HG03571 (cell line): ENCODE measurements at regions not wholly inside any gene's neighbourhood (a gene's known extent, or its start where the extent isn't known, plus 50 kb on each side); places are given as distances from the start of the nearest gene placed in this dataset.
"Not testable (repeated sequence)": the region's sequence is repeated elsewhere in the genome, so short reads cannot be mapped to it uniquely, and the experiment has no call there.

Source experiments
- ATAC-seq: cut with Tn5 transposase; IDR thresholded peaks from one replicate; pipeline ENCODE4 v1.9.1; 2021; ENCODE audit not compliant: unreplicated experiment

GRCh38 chr7:17437586-17437985 lies 139.1 kb downstream of the AHR start:
- ATAC-seq, result no peak

- ATAC-seq, result not testable (repeated sequence)
Observed at GRCh38 chr7:17440025-17440784, 141.8 kb downstream of the AHR start.

GRCh38 chr7:17440831-17441230 lies 142.4 kb downstream of the AHR start:
- ATAC-seq, result no peak

GRCh38 chr7:17441557-17441956 lies 143.1 kb downstream of the AHR start:
- no peak for ATAC-seq

- no peak for ATAC-seq
Observed at GRCh38 chr7:17444151-17444550, 145.7 kb downstream of the AHR start.

- no peak for ATAC-seq
Observed at GRCh38 chr7:17444673-17445072, 146.2 kb downstream of the AHR start.

GRCh38 chr7:17446340-17446739 lies 147.9 kb downstream of the AHR start:
- no peak for ATAC-seq

DNA sequence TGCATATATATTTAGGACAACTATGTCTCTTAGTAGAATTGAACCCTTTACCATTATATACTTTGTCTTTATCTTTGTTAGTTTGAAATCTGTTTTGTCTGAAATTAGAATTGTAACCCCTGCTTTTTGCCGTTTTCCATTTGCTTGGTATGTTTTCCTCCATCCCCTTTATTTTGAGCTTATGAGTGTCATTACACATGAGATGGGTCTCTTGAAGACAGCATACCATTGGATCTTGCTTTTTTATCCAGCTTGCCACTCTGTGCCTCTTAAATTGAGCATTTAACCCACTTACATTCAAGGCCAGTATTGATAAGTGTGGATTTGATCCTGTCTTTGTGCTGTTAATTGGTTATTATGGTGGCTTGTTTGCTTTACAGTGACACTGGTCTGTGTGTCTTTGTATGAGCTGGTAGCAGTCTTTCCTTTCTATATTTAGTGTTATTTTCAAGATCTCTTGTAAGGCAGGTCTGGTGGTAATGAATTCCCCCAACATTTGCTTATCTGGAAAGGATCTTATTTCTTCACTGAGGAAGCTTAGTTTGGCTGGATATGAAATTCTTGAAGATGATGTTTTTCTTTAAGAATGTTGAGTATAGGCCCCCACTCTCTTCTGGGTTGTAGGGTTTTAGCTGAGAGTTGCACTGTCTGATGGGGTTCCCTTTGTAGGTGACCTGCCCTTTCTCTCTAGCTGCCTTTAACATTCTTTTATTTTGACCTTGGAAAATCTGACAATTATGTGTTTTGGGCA lies 149.5 kb downstream of the AHR start:
- ATAC-seq, result no peak

GRCh38 chr7:17448479-17449423 lies 150.3 kb downstream of the AHR start:
- no peak for ATAC-seq

DNA sequence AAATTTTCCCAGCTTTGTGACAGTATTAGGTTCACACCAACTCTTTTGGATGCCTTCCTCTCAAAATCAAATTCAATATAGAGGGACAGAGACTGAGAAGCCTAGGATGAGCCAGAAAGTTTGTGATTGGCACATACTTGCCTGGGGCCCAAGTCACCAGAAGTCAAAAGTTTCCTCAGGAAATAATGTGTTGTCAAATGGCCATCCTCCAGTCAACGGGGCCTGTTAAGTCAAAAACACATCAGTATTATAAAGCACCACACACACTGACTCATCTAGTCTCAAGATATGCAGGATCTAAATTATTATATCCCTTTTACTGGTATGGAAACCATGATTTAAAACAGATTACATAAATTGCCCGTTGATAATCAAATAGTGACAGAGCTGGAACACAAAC lies 158.1 kb downstream of the AHR start:
- ATAC-seq, result no peak

GRCh38 chr7:17460001-17460400 lies 161.5 kb downstream of the AHR start:
- ATAC-seq, result no peak

DNA sequence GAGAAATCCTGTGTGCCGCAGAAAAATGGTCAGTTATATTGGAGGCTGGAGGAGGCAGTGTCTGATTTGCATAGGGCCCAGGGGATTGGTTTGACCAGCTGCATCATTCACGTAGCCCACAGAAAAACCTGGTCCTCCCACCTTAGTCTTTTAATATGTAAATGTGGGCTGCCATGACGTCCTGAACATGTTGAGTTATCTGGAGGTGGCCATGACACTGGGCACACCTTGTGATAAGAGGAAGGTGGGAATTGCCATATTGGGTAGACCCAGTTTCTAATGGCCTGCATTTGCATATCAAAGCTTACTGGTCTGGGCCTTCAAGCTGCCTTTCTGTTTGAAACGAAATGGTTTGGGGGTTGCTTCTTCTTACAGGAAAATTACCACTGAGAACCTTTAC lies 162.2 kb downstream of the AHR start:
- ATAC-seq, result no peak

DNA sequence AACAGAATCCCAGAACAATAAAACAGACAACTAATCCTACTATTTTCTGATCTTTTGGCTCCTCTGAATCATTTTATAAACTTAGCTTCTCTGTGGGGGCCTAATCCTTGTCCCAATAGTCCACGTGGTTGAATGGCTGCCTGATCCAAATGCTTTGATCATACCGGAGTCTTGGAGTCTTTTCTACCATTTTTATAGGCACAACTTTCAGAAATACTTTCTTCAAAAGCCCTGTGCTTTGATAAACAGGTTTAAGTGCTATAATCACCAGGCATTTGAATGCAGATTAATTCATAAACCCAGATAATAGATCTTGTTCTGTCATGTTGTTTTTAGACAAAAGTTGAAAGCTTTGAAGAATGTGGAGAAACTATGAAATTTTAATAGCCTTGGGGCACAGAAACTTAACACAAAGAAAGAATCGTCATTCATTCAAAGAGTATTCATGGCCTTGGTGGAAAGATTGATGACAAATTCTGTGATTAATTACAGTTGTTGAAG lies 163.7 kb downstream of the AHR start:
- ATAC-seq, result no peak

DNA sequence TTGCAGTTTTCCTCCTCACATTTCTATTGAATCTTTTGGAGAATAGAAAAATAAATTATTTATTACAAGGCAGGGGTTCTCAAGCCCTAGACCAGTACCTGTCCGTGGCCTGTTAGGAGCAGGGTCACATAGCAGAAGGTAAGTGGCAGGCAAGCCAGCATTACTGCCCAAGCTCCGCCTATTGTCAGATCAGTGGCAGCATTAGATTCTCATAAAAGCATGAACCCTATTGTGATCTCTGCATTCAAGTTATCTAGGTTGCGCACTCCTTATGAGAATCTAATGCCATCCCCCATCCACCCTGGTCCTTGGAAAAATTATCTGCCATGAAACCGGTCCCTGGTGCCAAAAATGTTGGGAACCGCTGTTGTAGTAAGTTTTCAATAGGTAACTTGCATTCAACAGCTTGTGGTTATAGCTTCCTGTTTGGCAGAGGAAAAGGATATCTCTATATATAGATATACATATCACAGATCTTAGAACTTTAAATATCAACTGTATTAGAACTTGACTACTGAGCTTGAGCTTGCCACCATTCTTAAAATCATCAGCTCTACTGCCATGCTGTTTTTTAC lies 165.1 kb downstream of the AHR start:
- no peak for ATAC-seq

DNA sequence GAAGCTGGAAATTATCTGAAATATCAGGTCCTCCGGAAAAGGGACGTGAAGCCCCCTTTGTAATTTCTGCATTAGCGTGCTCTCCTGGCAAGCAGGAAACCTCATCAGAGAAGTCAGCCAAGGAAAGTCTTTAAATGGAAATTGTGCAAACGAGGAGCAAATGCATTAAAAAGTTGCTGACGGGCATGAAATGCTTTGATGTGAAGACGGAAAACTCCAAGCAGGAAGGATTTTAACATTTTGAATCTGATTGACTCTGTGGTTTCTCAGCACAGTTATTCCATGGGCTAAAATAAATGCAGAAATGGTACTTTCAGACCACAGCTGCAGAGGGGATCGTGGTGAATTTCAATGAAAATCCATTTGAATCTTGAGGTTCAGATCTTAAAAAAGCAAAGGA lies 167.8 kb downstream of the AHR start:
- ATAC-seq, result no peak

DNA sequence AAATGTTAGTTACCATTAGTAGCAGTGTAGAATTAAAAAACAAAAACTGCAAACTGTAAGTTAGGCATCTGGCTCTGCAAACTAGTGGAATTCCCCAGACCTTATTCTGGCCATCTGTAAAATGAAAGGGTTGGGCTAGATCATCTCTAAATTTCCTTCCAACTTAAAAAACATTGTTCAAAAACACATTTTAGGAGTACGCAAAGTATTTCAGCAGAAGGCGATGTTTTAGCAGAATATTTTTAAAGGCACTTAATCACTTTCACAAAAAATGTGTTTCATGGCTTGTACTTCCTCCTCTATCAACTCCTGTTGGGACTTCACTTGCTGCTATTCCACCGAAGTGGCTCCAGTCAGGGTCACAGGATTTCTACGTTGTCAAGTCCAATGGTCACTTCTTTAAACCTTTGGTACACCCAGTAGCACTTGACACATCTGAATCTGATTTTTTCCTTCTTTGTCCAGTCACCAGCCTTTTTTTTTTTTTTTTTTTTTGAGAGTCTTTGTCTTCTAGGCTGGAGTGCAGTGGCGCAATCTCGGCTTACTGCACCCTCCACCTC lies 169.0 kb downstream of the AHR start:
- ATAC-seq, result no peak

DNA sequence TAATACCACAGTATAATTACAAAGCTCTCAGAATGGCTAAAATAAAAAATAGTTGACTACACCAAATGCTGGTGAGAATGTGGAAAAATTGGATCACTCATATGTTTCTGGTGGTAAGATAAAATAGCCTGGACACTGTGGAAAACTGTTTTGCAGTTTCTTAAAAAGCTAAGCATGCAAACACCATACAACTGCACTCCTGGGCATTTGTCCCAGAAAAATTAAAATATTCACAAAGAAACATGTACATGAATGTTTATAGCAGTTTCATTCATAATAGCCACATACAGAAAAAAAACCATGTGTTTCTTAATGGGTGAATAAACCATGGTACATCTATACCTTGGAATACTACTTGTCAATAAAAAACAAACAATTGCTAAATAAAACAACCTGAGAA lies 172.9 kb downstream of the AHR start:
- no peak for ATAC-seq

DNA sequence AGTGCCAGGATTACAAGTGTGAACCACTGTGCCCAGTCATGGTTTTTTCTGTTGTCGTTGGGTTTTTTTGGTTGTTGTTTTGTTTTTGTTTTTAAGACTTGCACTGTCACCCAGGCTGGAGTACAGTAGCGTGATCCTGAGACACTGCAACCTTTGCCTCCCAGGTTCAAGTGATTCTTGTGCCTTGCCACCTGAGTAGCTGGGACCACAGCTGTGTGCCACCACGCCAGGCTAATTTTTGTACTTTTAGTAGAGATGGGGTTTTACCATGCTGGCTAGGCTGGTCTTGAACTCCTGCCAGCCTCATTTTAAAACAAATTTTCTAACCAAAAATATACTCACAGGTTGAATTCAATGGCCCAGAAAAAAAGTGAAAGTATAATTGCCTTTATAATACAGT lies 174.1 kb downstream of the AHR start:
- no peak for ATAC-seq

DNA sequence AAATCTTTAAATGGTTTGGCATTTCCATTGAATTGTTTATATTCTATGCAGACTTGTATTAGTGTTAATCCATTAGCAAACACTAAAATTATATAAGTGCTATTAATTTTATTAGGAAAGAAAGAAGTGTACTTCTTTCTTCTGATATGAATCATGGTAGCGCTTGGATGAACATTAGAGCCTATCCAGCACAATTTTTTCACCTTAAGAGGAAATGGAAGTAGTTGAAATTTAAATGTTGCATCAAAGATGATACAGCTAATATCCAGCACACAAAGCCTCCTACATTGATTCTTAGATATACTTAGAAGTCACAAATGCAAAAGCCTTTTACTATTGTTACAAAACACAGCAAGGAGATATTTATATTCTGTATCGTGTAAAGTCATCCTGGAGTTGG lies 174.5 kb downstream of the AHR start:
- no peak for ATAC-seq

- ATAC-seq, result no peak
Observed at GRCh38 chr7:17474724-17475344, 176.4 kb downstream of the AHR start.
